ENCODE measurements at regions not wholly inside any gene's neighbourhood (a gene's known extent, or its start where the extent isn't known, plus 50 kb on each side); places are given as distances from the start of the nearest gene placed in this dataset.

GRCh38 chr13:88085036-88085435, 413.9 kb downstream of the SLITRK5 start:
- no peak for DNase-seq (ENCODE audit: low read depth)

- DNase-seq (ENCODE audit: low read depth): no peak
These were observed 415.4 kb downstream of the SLITRK5 start for GRCh38 chr13:88086577-88086976.

- no peak for DNase-seq (ENCODE audit: low read depth)
These were observed 426.4 kb downstream of the SLITRK5 start for GRCh38 chr13:88097541-88097940.

- no peak for DNase-seq (ENCODE audit: low read depth)
These were observed 432.7 kb downstream of the SLITRK5 start for GRCh38 chr13:88103824-88104223.

GRCh38 chr13:88104576-88104975, 433.4 kb downstream of the SLITRK5 start:
- no peak for DNase-seq (ENCODE audit: low read depth)

- DNase-seq (ENCODE audit: low read depth): no peak
These were observed 436.4 kb downstream of the SLITRK5 start for GRCh38 chr13:88107570-88107969.

- no peak for DNase-seq (ENCODE audit: low read depth)
These were observed 441.4 kb downstream of the SLITRK5 start for GRCh38 chr13:88112526-88112925.

GRCh38 chr13:88115976-88116375, 444.8 kb downstream of the SLITRK5 start:
- DNase-seq (ENCODE audit: low read depth): no peak

GRCh38 chr13:88118952-88119351, 447.8 kb downstream of the SLITRK5 start:
- DNase-seq (ENCODE audit: low read depth): no peak

GRCh38 chr13:88124142-88124541, 453.0 kb downstream of the SLITRK5 start:
- no peak for DNase-seq (ENCODE audit: low read depth)

GRCh38 chr13:88125055-88125454, 453.9 kb downstream of the SLITRK5 start:
- no peak for DNase-seq (ENCODE audit: low read depth)

GRCh38 chr13:88136098-88136790, 465.1 kb downstream of the SLITRK5 start:
- DNase-seq (ENCODE audit: low read depth): no peak

- DNase-seq (ENCODE audit: low read depth): no peak
These were observed 471.5 kb downstream of the SLITRK5 start for GRCh38 chr13:88142653-88143052.

- DNase-seq (ENCODE audit: low read depth): no peak
These were observed 473.4 kb downstream of the SLITRK5 start for GRCh38 chr13:88144580-88144979.

GRCh38 chr13:88153353-88153752, 482.2 kb downstream of the SLITRK5 start:
- no peak for DNase-seq (ENCODE audit: low read depth)

- no peak for DNase-seq (ENCODE audit: low read depth)
These were observed 482.8 kb downstream of the SLITRK5 start for GRCh38 chr13:88154001-88154400.

GRCh38 chr13:88162076-88162702, 491.0 kb downstream of the SLITRK5 start:
- DNase-seq (ENCODE audit: low read depth): no peak

- DNase-seq (ENCODE audit: low read depth): no peak
These were observed 505.1 kb downstream of the SLITRK5 start for GRCh38 chr13:88176231-88176630.

GRCh38 chr13:88183440-88183839, 512.3 kb downstream of the SLITRK5 start:
- no peak for DNase-seq (ENCODE audit: low read depth)

GRCh38 chr13:88188986-88189385, 517.8 kb downstream of the SLITRK5 start:
- no peak for DNase-seq (ENCODE audit: low read depth)

- DNase-seq (ENCODE audit: low read depth): no peak
These were observed 518.6 kb downstream of the SLITRK5 start for GRCh38 chr13:88189728-88190127.

GRCh38 chr13:88196106-88196505, 524.9 kb downstream of the SLITRK5 start:
- no peak for DNase-seq (ENCODE audit: low read depth)

- no peak for DNase-seq (ENCODE audit: low read depth)
These were observed 546.2 kb downstream of the SLITRK5 start for GRCh38 chr13:88217372-88217771.

- no peak for DNase-seq (ENCODE audit: low read depth)
These were observed 546.7 kb downstream of the SLITRK5 start for GRCh38 chr13:88217883-88218282.

All from stimulated activated CD4-positive, alpha-beta T cell treated with anti-CD3 and anti-CD28 coated beads, Interleukin-2, amount 100 ng/mL, for 4 hours (primary cell).